Spleen (tissue), 11 donors: ENCODE measurements at regions not wholly inside any gene's neighbourhood (a gene's known extent, or its start where the extent isn't known, plus 50 kb on each side); places are given as distances from the start of the nearest gene placed in this dataset.

ENCODE experiments used
- DNase-seq: peaks from one replicate; pipeline ENCODE4 v3.0.0-alpha.2; 2020
- H3K27ac ChIP-seq, 8 donors: fragments of 200-600 bp; sonication (generic) in 7 of 8; 1 replicate in 4 of 8; 2 replicates in 4 of 8; pipeline versions ENCODE4 v1.5.0 to v1.8.0; 2016 to 2021; ENCODE audit warnings: inconsistent platforms in 4 of 8, mild to moderate bottlenecking in 4 of 8, moderate library complexity in 1 of 8
- H3K27me3 ChIP-seq, 7 donors: fragments of 200-600 bp; sonication (generic) in 6 of 7; replicated peaks in 1 of 7; 1 replicate in 4 of 7; 2 replicates in 3 of 7; pipeline versions ENCODE4 v1.5.0 to v1.8.0; 2016 to 2021; ENCODE audit warnings: inconsistent platforms in 3 of 7, mild to moderate bottlenecking in 1 of 7
- H3K36me3 ChIP-seq, 6 donors: fragments of 200-600 bp; sonication (generic) in 5 of 6; 1 replicate in 4 of 6; 2 replicates in 2 of 6; pipeline versions ENCODE4 v1.5.0 to v1.8.0; 2016 to 2021; ENCODE audit warnings: inconsistent platforms in 2 of 6
- H3K4me1 ChIP-seq, 6 donors: fragments of 200-600 bp; sonication (generic) in 5 of 6; 1 replicate in 3 of 6; 2 replicates in 3 of 6; pipeline versions ENCODE4 v1.5.0 to v1.8.0; 2016 to 2021; ENCODE audit warnings: inconsistent platforms in 3 of 6
- H3K4me3 ChIP-seq, 8 donors: fragments of 200-600 bp; sonication (generic) in 7 of 8; 1 replicate in 4 of 8; 2 replicates in 4 of 8; pipeline versions ENCODE4 v1.5.0 to v1.8.0; 2016 to 2021; ENCODE audit warnings: inconsistent platforms in 4 of 8, mild to moderate bottlenecking in 4 of 8, moderate library complexity in 2 of 8
- H3K9me3 ChIP-seq, 8 donors: fragments of 200-600 bp; sonication (generic) in 7 of 8; 1 replicate in 4 of 8; 2 replicates in 4 of 8; pipeline versions ENCODE4 v1.5.0 to v1.8.0; 2016 to 2021; ENCODE audit warnings: inconsistent platforms in 4 of 8
- POLR2A ChIP-seq, 3 donors: fragments of 450-650 bp; IDR thresholded peaks; one replicate each; pipeline ENCODE4 v1.5.1; 2017; ENCODE audit warnings: antibody characterized with exemption in 3 of 3, mild to moderate bottlenecking in 1 of 3
- POLR2AphosphoS5 ChIP-seq, 3 donors: sonication (generic); formaldehyde crosslinking; IDR thresholded peaks; one replicate each; pipeline ENCODE4 v1.5.1; 2017; ENCODE audit warnings: antibody characterized with exemption in 3 of 3
- WGBS, 5 donors: extraction: QIAGEN DNeasy Blood & Tissue Kit in 3 of 5; methylation state at CpG; one replicate each; pipeline versions ENCODE4 v1.1.5 to v1.1.7; 2013 to 2018; 5-methylcytosine and 5-hydroxymethylcytosine counted together
- intact Hi-C: fragments of 100-400 bp; cut with DNase I; formaldehyde crosslinking; loops from one replicate; pipeline ENCODE4 v1.15.0; 2023; ENCODE audit warnings: low total_unique reads
- TF ChIP-seq, protein P1 (sequence below), 11 experiments: fragments of 200-600 bp in 7 of 11; fragments of 450-650 bp in 4 of 11; sonication (generic) in 4 of 11; IDR thresholded peaks in 8 of 11; conservative IDR thresholded peaks in 3 of 11; 1 replicate in 7 of 11; 2 replicates in 4 of 11; pipeline versions ENCODE4 v1.4.0 to v1.8.0; 2016 to 2021; ENCODE audit warnings: antibody characterized with exemption in 11 of 11, inconsistent platforms in 4 of 11, mild to moderate bottlenecking in 1 of 11
- donor health status: healthy with polysubstance abuse.
- donor health status: DM: no; HTN: no; CAD: no; lungs with moderate emphysema.
- donor health status: DM: no; HTN: no; CAD: no.
- donor health status: Bipolar disorder and iron deficiency.
- donor health status: healthy.
- donor health status: DM: no; HTN: no; CAD: no.
- donor health status: DM: yes; HTN: yes; CAD: no.

DNA sequence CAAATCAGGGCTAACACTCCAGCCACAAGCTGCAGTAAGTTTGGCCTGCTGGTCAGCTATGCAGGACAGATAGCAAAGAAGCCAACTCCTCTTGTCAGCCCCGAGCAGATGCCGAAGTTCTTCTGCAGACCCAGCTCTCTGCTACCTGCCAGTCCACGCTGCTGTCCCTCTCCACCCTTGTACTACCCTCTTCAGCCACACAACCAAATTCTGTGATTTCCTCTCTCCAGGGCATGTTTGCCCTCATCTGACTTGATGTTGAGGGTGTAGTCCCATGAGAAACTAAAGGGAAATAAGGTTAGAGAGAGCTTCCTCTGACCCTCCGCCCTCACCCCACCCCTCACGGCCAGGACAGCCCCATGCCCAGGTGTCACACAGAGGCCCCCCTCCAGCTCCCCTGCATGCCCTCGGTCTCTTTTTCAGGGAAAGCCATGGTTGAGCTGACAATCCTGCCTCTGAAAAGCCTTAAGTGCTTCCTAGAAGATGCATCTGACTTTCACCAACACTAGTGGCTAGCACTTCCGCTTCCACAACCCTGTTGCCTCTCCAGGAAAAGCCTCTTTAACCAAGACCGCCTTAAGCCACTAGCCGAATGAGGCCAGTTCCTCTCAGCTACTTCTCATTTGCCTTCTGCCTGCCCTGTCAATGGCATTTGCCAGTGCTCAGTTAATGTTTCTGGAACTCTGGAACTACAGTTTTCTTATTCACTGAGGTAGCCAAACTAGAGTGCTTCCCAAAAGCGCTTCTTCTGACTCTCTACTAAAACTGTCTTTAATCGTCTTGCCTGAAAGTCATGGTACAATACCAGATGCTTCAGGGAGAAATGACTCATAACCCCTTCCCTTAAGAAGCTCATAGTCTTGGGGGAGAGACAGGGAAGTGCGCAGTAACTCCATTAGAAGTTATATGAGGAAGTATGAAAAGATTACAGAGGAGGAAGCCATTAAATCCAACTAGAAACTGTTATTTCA is 300.4 kb upstream of the STT3B start:
- TF ChIP-seq POLR2A (IDR thresholded peaks at IDR 0.05) (no peak), POLR2AphosphoS5 (IDR thresholded peaks at IDR 0.05) (peak in 1 of 3 donors; percentile 9)
- TF ChIP-seq, protein P1, sequence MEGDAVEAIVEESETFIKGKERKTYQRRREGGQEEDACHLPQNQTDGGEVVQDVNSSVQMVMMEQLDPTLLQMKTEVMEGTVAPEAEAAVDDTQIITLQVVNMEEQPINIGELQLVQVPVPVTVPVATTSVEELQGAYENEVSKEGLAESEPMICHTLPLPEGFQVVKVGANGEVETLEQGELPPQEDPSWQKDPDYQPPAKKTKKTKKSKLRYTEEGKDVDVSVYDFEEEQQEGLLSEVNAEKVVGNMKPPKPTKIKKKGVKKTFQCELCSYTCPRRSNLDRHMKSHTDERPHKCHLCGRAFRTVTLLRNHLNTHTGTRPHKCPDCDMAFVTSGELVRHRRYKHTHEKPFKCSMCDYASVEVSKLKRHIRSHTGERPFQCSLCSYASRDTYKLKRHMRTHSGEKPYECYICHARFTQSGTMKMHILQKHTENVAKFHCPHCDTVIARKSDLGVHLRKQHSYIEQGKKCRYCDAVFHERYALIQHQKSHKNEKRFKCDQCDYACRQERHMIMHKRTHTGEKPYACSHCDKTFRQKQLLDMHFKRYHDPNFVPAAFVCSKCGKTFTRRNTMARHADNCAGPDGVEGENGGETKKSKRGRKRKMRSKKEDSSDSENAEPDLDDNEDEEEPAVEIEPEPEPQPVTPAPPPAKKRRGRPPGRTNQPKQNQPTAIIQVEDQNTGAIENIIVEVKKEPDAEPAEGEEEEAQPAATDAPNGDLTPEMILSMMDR (IDR thresholded peaks at IDR 0.05 in 8 of 11, conservative IDR thresholded peaks at IDR 0.05 in 3 of 11) = no peak
- no peaks in the 10 kb centered on the region for H3K27me3 ChIP-seq
- H3K4me3 ChIP-seq = no peak overlapping the region
- H3K27ac ChIP-seq = peak overlapping the region in 6 of 8 donors; percentile 27 to 70 (median 44)
- intact Hi-C loops = no loop called here
- 49 to 59% (median 52%) methylated on average over 12 of the region's 12 CpGs for WGBS, 5 donors
- H3K9me3 ChIP-seq = no peaks in the 10 kb centered on the region
- no peaks in the 10 kb centered on the region for H3K36me3 ChIP-seq
- H3K4me1 ChIP-seq = peaks cover 3 to 81% (median 47%) of the 10 kb centered on the region in 6 donors
- no peak for DNase-seq

GRCh38 chr3:31234145-31234544 is 298.6 kb upstream of the STT3B start:
- TF ChIP-seq POLR2A (IDR thresholded peaks at IDR 0.05) = no peak
- TF ChIP-seq, protein P1 (IDR thresholded peaks at IDR 0.05 in 8 of 11, conservative IDR thresholded peaks at IDR 0.05 in 3 of 11) = no peak
- no peak for TF ChIP-seq POLR2AphosphoS5 (IDR thresholded peaks at IDR 0.05)
- Histone ChIP-seq H3K9me3 (no peaks in the 10 kb centered on the region), H3K4me1 (peaks cover 3 to 64% (median 42%) of the 10 kb centered on the region in 6 donors), H3K27ac (peak overlapping the region in 2 of 8 donors; percentile 19 to 36), H3K4me3 (no peak overlapping the region), H3K27me3 (no peaks in the 10 kb centered on the region), H3K36me3 (no peaks in the 10 kb centered on the region)
- intact Hi-C loops = no loop called here
- DNase-seq = no peak
- WGBS, 5 donors = 42 to 85% (median 68%) methylated on average over 6 of the region's 6 CpGs

DNA sequence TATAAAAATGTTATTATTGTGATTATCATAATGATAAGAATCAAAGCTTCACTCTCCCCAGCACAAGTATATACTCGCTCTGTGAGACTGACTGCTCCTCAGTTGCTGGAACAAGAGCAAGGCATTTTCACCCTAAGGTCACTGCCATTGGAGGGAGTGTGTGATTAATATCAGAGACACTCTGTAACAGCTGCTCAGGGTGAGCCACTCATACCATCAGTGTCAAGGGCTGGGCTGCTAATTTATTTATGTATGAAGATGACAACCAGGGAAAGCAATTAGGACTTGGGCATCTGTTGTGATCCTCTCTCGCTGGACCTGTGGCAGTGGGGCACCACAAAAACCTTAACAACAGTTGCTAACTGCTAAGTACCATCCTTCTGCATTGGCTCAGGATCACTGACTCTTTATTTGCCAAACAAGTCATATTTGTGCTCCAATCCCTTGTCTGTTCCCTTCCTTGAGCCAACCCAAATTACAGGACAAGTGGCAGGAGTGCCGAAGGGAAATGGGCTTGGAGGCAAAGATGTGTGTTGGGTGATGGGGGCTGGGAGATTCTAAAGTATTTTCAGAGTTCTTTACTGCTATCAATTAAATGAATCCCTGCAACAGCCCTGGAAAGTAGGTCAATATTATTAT is 297.5 kb upstream of the STT3B start:
- no peak for DNase-seq
- intact Hi-C loops = no loop called here
- Histone ChIP-seq H3K9me3 (no peaks in the 10 kb centered on the region), H3K4me1 (peaks cover 3 to 53% (median 39%) of the 10 kb centered on the region in 6 donors), H3K4me3 (no peak overlapping the region), H3K27me3 (no peaks in the 10 kb centered on the region), H3K27ac (no peak overlapping the region), H3K36me3 (no peaks in the 10 kb centered on the region)
- TF ChIP-seq, protein P1 (IDR thresholded peaks at IDR 0.05 in 8 of 11, conservative IDR thresholded peaks at IDR 0.05 in 3 of 11) = no peak
- TF ChIP-seq POLR2A (IDR thresholded peaks at IDR 0.05) (no peak), POLR2AphosphoS5 (IDR thresholded peaks at IDR 0.05) (no peak)
- 76 to 85% (median 82%) methylated on average over 3 of the region's 3 CpGs for WGBS, 5 donors

DNA sequence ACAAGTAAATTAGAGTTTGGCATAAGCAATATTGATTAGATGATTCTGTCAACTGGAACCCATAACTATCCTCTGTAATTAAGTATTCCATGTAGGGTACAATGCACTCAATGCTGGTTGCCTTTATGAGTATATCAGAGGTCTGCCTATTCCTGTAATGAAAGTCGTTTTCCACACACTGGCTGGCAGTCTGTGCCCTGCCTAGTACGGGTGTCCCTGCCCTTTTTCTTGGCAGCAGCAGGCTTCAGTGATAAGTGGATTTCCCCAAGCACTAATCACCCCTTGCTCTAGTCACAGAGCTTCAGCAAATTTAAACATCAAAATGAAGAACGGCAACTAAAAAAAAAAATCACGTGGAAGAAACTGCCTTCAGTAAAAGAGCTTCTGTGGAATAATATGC is 294.8 kb upstream of the STT3B start:
- H3K4me3 ChIP-seq = no peak overlapping the region
- H3K36me3 ChIP-seq = no peaks in the 10 kb centered on the region
- 56 to 78% (median 74%) methylated on average over 4 of the region's 4 CpGs for WGBS, 5 donors
- intact Hi-C loops = no loop called here
- H3K27me3 ChIP-seq = no peaks in the 10 kb centered on the region
- H3K4me1 ChIP-seq = peaks cover 0 to 26% (median 16%) of the 10 kb centered on the region in 6 donors
- H3K9me3 ChIP-seq = no peaks in the 10 kb centered on the region
- H3K27ac ChIP-seq = no peak overlapping the region
- TF ChIP-seq POLR2A (IDR thresholded peaks at IDR 0.05) (no peak), POLR2AphosphoS5 (IDR thresholded peaks at IDR 0.05) (no peak)
- TF ChIP-seq, protein P1 (IDR thresholded peaks at IDR 0.05 in 8 of 11, conservative IDR thresholded peaks at IDR 0.05 in 3 of 11) = no peak
- no peak for DNase-seq
